ENCODE measurements at regions not wholly inside any gene's neighbourhood (a gene's known extent, or its start where the extent isn't known, plus 50 kb on each side); places are given as distances from the start of the nearest gene placed in this dataset.

GRCh38 chr10:10903620-10904019 lies 114.1 kb upstream of the CELF2 start:
- TF ChIP-seq EZH2phosphoT487 (IDR thresholded peaks at IDR 0.05; ENCODE audit: insufficient read depth, low read depth) (no peak), EZH2 (IDR thresholded peaks at IDR 0.05; ENCODE audit: insufficient read depth, poor library complexity, severe bottlenecking) (no peak)
